H1 (cell line): ENCODE measurements at regions not wholly inside any gene's neighbourhood (a gene's known extent, or its start where the extent isn't known, plus 50 kb on each side); places are given as distances from the start of the nearest gene placed in this dataset.

Experiments
- CTCF ChIA-PET: fragments of 300-600 bp; sonication (Branson Sonifier 250); formaldehyde crosslinking; loops from one replicate; lab custom pipeline; 2021; ENCODE audit not compliant: partially characterized antibody; lab: Charles Lee
- POLR2A ChIA-PET: fragments of 300-600 bp; sonication (Branson Sonifier 250); formaldehyde crosslinking; loops from one replicate; lab custom pipeline; 2021; ENCODE audit warnings: inconsistent platforms; ENCODE audit not compliant: partially characterized antibody; lab: Charles Lee
- DNase-seq, 2 experiments: peaks; one replicate each; pipeline versions ENCODE4 v3.0.0 to v3.0.0-alpha.2; 2010 to 2022; ENCODE audit warnings: low spot score in 2 of 2, low read depth in 1 of 2, mixed read lengths in 1 of 2
- FAIRE-seq: peaks from 2 replicates; lab custom pipeline; 2011; peaks lifted over from hg19 to GRCh38; lab: Jason Lieb, UNC
- H2AFZ ChIP-seq: 2 replicates; pipeline ENCODE4 v1.8.1; 2012; ENCODE audit warnings: low read length, inconsistent platforms
- H2AK5ac ChIP-seq: 2 replicates; pipeline ENCODE4 v1.6.1; 2013; ENCODE audit warnings: low read depth, low read length
- H2BK120ac ChIP-seq: replicated peaks from 2 replicates; pipeline ENCODE3; 2013; ENCODE audit warnings: low read depth, low read length, inconsistent platforms
- H2BK12ac ChIP-seq: 2 replicates; pipeline ENCODE4 v1.6.1; 2013; ENCODE audit warnings: low read depth, low read length
- H2BK15ac ChIP-seq: 2 replicates; pipeline ENCODE4 v1.6.1; 2013; ENCODE audit warnings: low read length
- H2BK20ac ChIP-seq: 2 replicates; pipeline ENCODE4 v1.6.1; 2013; ENCODE audit warnings: low read length
- H2BK5ac ChIP-seq: 2 replicates; pipeline ENCODE4 v1.6.1; 2013; ENCODE audit warnings: low read depth, low read length
- H3K14ac ChIP-seq: 2 replicates; pipeline ENCODE4 v1.6.1; 2013; ENCODE audit warnings: inconsistent platforms; ENCODE audit not compliant: insufficient read length
- H3K18ac ChIP-seq: 2 replicates; pipeline ENCODE4 v1.6.1; 2013; ENCODE audit warnings: low read length; ENCODE audit errors: extremely low read depth
- H3K23ac ChIP-seq: 2 replicates; pipeline ENCODE4 v1.6.1; 2013; ENCODE audit warnings: inconsistent platforms; ENCODE audit not compliant: insufficient read length
- H3K23me2 ChIP-seq: 2 replicates; pipeline ENCODE4 v1.6.1; 2013; ENCODE audit warnings: low read depth, low read length
- H3K27ac ChIP-seq: 2 replicates; pipeline ENCODE4 v1.6.1; 2011; ENCODE audit warnings: low read depth, low read length, inconsistent platforms
- H3K27me3 ChIP-seq, 4 experiments: replicated peaks in 1 of 4; 1 replicate in 1 of 4; 2 replicates in 3 of 4; pipeline versions ENCODE4 v1.6.1 to v1.8.1; 2011 to 2013; ENCODE audit warnings: low read length in 3 of 4, mild to moderate bottlenecking in 3 of 4, inconsistent platforms in 2 of 4, mixed read lengths in 2 of 4, moderate library complexity in 1 of 4; ENCODE audit not compliant: control insufficient read depth in 3 of 4, insufficient read depth in 3 of 4; ENCODE audit errors: extremely low read depth in 1 of 4
- H3K36me3 ChIP-seq, 4 experiments: 2 replicates each; pipeline versions ENCODE4 v1.6.1 to v1.8.1; 2011 to 2013; ENCODE audit warnings: mild to moderate bottlenecking in 4 of 4, low read length in 3 of 4, moderate library complexity in 2 of 4, control low read depth in 1 of 4, inconsistent platforms in 1 of 4; ENCODE audit not compliant: insufficient read depth in 4 of 4, control insufficient read depth in 2 of 4
- H3K4ac ChIP-seq: replicated peaks from 2 replicates; pipeline ENCODE3; 2013; ENCODE audit warnings: low read length, low read depth, mixed read lengths, inconsistent platforms; ENCODE audit not compliant: insufficient read length
- H3K4me1 ChIP-seq, 4 experiments: replicated peaks in 1 of 4; 1 replicate in 1 of 4; 2 replicates in 3 of 4; pipeline versions ENCODE4 v1.6.1 to v1.8.1; 2011 to 2013; ENCODE audit warnings: low read length in 3 of 4, inconsistent platforms in 2 of 4, mixed read lengths in 1 of 4; ENCODE audit not compliant: insufficient read depth in 4 of 4, control insufficient read depth in 3 of 4
- H3K4me2 ChIP-seq, 2 experiments: 2 replicates each; pipeline versions ENCODE4 v1.6.1 to v1.8.1; 2011 to 2013; ENCODE audit warnings: low read depth in 2 of 2, low read length in 2 of 2, control low read depth in 1 of 2, inconsistent platforms in 1 of 2, mild to moderate bottlenecking in 1 of 2; ENCODE audit not compliant: insufficient read depth in 1 of 2
- H3K4me3 ChIP-seq, 4 experiments: fragments of 200-600, 300-600 bp in 1 of 4; sonication (generic), shearing (Covaris generic), sonication (Bioruptor Twin) in 1 of 4; 2 replicates each; pipeline versions ENCODE4 v1.5.1 to v1.8.1; 2011 to 2016; ENCODE audit warnings: low read length in 4 of 4, low read depth in 3 of 4, control low read depth in 2 of 4, inconsistent platforms in 2 of 4, mild to moderate bottlenecking in 2 of 4, mixed read lengths in 1 of 4, moderate library complexity in 1 of 4; ENCODE audit not compliant: insufficient read depth in 2 of 4; ENCODE audit errors: extremely low read depth in 1 of 4
- H3K56ac ChIP-seq: replicated peaks from 2 replicates; pipeline ENCODE3; 2013; ENCODE audit warnings: low read depth, mild to moderate bottlenecking, mixed read lengths, low read length, inconsistent platforms; ENCODE audit not compliant: insufficient read length
- H3K79me1 ChIP-seq: 2 replicates; pipeline ENCODE4 v1.6.1; 2013; ENCODE audit warnings: low read depth, low read length, control low read depth
- H3K79me2 ChIP-seq, 2 experiments: 2 replicates each; pipeline versions ENCODE4 v1.6.1 to v1.8.1; 2012 to 2013; ENCODE audit warnings: low read length in 2 of 2, mild to moderate bottlenecking in 2 of 2, inconsistent platforms in 1 of 2; ENCODE audit not compliant: insufficient read depth in 2 of 2, control insufficient read depth in 1 of 2
- H3K9ac ChIP-seq, 4 experiments: replicated peaks in 1 of 4; 1 replicate in 1 of 4; 2 replicates in 3 of 4; pipeline versions ENCODE4 v1.6.1 to v1.8.1; 2011 to 2013; ENCODE audit warnings: low read depth in 3 of 4, low read length in 3 of 4, control low read depth in 2 of 4, mild to moderate bottlenecking in 2 of 4, moderate library complexity in 2 of 4, inconsistent platforms in 1 of 4; ENCODE audit errors: extremely low read depth in 1 of 4
- H3K9me3 ChIP-seq, 2 experiments: 2 replicates each; pipeline versions ENCODE4 v1.6.1 to v1.8.1; 2012 to 2013; ENCODE audit warnings: mild to moderate bottlenecking in 2 of 2, moderate library complexity in 2 of 2, control low read depth in 1 of 2, inconsistent platforms in 1 of 2, low read depth in 1 of 2, low read length in 1 of 2, mixed read lengths in 1 of 2; ENCODE audit not compliant: insufficient read depth in 2 of 2
- H4K20me1 ChIP-seq, 2 experiments: replicated peaks in 1 of 2; 2 replicates each; pipeline versions ENCODE3 to v1.8.1; 2011 to 2013; ENCODE audit warnings: inconsistent platforms in 2 of 2, low read length in 2 of 2, mild to moderate bottlenecking in 1 of 2; ENCODE audit not compliant: insufficient read depth in 2 of 2, control insufficient read depth in 1 of 2
- H4K5ac ChIP-seq: 2 replicates; pipeline ENCODE4 v1.6.1; 2013; ENCODE audit warnings: low read length, low read depth, mixed read lengths, inconsistent platforms; ENCODE audit not compliant: insufficient read length
- H4K8ac ChIP-seq: 2 replicates; pipeline ENCODE4 v1.8.0; 2013; ENCODE audit warnings: mild to moderate bottlenecking, moderate library complexity, low read length, inconsistent platforms; ENCODE audit not compliant: insufficient read depth; ENCODE audit errors: extremely low read depth
- H4K91ac ChIP-seq: replicated peaks from 2 replicates; pipeline ENCODE3; 2013; ENCODE audit warnings: low read length, mixed read lengths, inconsistent platforms; ENCODE audit not compliant: insufficient read length
- CHD1 ChIP-seq: IDR thresholded peaks from 2 replicates; pipeline ENCODE4 v1.6.1; 2012; ENCODE audit warnings: low read depth, low read length, improper control_type of control experiment
- RAD21 ChIP-seq, 2 experiments: IDR thresholded peaks in 1 of 2; conservative IDR thresholded peaks in 1 of 2; 2 replicates each; pipeline ENCODE4 v1.6.1; 2011; ENCODE audit warnings: low read depth in 2 of 2, low read length in 2 of 2, improper control_type of control experiment in 1 of 2, inconsistent platforms in 1 of 2, mild to moderate bottlenecking in 1 of 2, moderate library complexity in 1 of 2
- RNF2 ChIP-seq: fragments of 200-900, 300-1000 bp; sonication (generic); IDR thresholded peaks from 2 replicates; pipeline ENCODE4 v1.7.1; 2016; ENCODE audit warnings: borderline replicate concordance, low read depth, mild to moderate bottlenecking, antibody characterized with exemption, low read length; ENCODE audit not compliant: poor library complexity, severe bottlenecking; ENCODE audit errors: missing control alignments
- SIRT6 ChIP-seq: IDR thresholded peaks from one replicate; pipeline ENCODE4 v1.7.1; 2012; ENCODE audit warnings: low read length, inconsistent platforms
- TAF7 ChIP-seq: optimal IDR thresholded peaks from 2 replicates; pipeline ENCODE3; 2011; ENCODE audit warnings: low read depth, mild to moderate bottlenecking, inconsistent platforms, low read length, moderate library complexity, borderline replicate concordance
- WGBS, 2 experiments: shearing (Covaris generic) in 1 of 2; methylation state at CpG; one replicate each; pipeline versions ENCODE4 v1.1.6 to v1.1.7; 2013 to 2015; ENCODE audit warnings: low lambda C conversion rate in 2 of 2, mixed read lengths in 2 of 2, inconsistent platforms in 1 of 2, low coverage in 1 of 2, missing lambda C conversion rate in 1 of 2; ENCODE audit not compliant: insufficient replicate concordance in 2 of 2, insufficient coverage in 1 of 2, insufficient read length in 1 of 2; ENCODE audit errors: extremely low coverage in 1 of 2, missing lambda C conversion rate in 1 of 2; 5-methylcytosine and 5-hydroxymethylcytosine counted together

GRCh38 chr18:61750840-61751668 lies 141.8 kb downstream of the RNF152 start:
- H2BK12ac ChIP-seq, result no peak overlapping the region
- TF ChIP-seq SIRT6, result no peak
- no peak for TF ChIP-seq RAD21 (IDR thresholded peaks at IDR 0.05 in 1 of 2, conservative IDR thresholded peaks at IDR 0.05 in 1 of 2; ENCODE audit: low read depth in 2 of 2, low read length in 2 of 2)
- no peak for TF ChIP-seq TAF7
- no peak for TF ChIP-seq CHD1
- no peak for TF ChIP-seq RNF2

More at GRCh38 chr18:61750840-61751668, 141.8 kb downstream of the RNF152 start:
- no peak overlapping the region for H3K4ac ChIP-seq
- H3K27ac ChIP-seq, result no peak overlapping the region
- no peaks in the 10 kb centered on the region for H3K4me1 ChIP-seq
- 90% methylated on average over 9 of the region's 9 CpGs; no CpG with 5 or more reads in 1 of the 2 experiments for WGBS, 2 experiments
- H3K18ac ChIP-seq, result no peak overlapping the region
- H2BK20ac ChIP-seq, result no peak overlapping the region
- DNase-seq (no peak), FAIRE-seq (no peak)
- no peaks in the 10 kb centered on the region for H3K27me3 ChIP-seq
- no peak overlapping the region for H3K4me3 ChIP-seq
- H2AK5ac ChIP-seq, result no peak overlapping the region
- H3K79me1 ChIP-seq, result no peaks in the 10 kb centered on the region
- H3K36me3 ChIP-seq, result no peaks in the 10 kb centered on the region
- no peaks in the 10 kb centered on the region for H3K23me2 ChIP-seq
- no peak overlapping the region for H4K91ac ChIP-seq
- H2AFZ ChIP-seq, result no peak overlapping the region
- H4K20me1 ChIP-seq, result no peaks in the 10 kb centered on the region
- no peak overlapping the region for H3K4me2 ChIP-seq
- H4K8ac ChIP-seq, result no peak overlapping the region
- ChIA-PET CTCF (interaction anchor here (1.4 kb wide), 1 partner anchor 151 kb away, joined by 3 read pairs; no protein-coding TSS in a partner anchor), POLR2A (no interaction called here)
- no peaks in the 10 kb centered on the region for H3K9me3 ChIP-seq
- no peak overlapping the region for H3K23ac ChIP-seq
- H2BK15ac ChIP-seq, result no peak overlapping the region
- H3K14ac ChIP-seq, result no peak overlapping the region
- no peak overlapping the region for H3K9ac ChIP-seq
- no peak overlapping the region for H4K5ac ChIP-seq
- H2BK5ac ChIP-seq, result no peak overlapping the region
- no peak overlapping the region for H2BK120ac ChIP-seq
- no peak overlapping the region for H3K56ac ChIP-seq
- no peaks in the 10 kb centered on the region for H3K79me2 ChIP-seq
